CD4-positive, alpha-beta T cell treated with Interferon gamma for 1 hour (primary cell): ENCODE measurements at regions not wholly inside any gene's neighbourhood (a gene's known extent, or its start where the extent isn't known, plus 50 kb on each side); places are given as distances from the start of the nearest gene placed in this dataset.

Experiments used
- DNase-seq: peaks from one replicate; pipeline ENCODE4 v3.0.0-alpha.2; 2020

DNA sequence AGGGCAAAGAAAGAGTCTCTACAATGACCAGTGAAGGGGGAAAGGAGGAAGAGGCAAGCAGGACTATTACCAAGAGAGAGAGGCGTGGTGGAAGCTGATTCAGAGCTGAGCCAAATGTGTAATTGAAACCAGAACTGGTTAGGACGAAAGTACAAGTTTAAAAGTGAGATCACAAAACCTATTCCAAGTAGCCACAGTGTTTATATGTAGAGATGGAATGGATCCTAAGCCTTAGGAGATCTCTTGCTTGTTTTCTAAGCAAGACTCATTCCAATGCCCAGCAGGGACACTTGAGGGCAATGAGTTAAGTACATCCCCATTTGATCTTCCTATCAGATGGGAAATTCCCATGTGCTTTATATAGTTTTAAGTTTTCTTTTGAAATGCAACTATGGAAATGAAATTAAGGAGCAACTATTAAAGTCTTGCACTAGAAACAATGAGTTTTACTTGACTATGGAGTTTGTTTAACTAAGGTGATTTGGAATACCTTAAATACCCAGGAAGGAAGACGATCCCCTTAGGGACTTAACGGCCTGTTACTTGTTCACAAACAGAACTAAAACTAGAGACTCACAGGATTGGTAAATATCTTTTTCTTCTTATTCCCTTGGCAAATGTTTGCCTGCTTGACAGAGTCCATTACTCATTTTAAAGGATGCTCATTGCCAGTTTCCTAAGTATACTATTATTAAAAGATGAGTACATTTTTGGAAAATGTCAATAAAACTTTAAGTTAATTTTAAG is 51.1 kb upstream of the SNX2 start:
- DNase-seq, result no peak
